Upper lobe of left lung (tissue), 4 donors: ENCODE measurements at regions not wholly inside any gene's neighbourhood (a gene's known extent, or its start where the extent isn't known, plus 50 kb on each side); places are given as distances from the start of the nearest gene placed in this dataset.

ENCODE experiments used
- CTCF ChIP-seq, 6 experiments: fragments of 450-650 bp in 4 of 6; fragments of 200-600 bp in 2 of 6; sonication (generic) in 2 of 6; IDR thresholded peaks; one replicate each; pipeline ENCODE4 v1.5.1; 2016 to 2019; ENCODE audit warnings: antibody characterized with exemption in 6 of 6
- EP300 ChIP-seq, 4 donors: sonication (generic); formaldehyde crosslinking; IDR thresholded peaks; one replicate each; pipeline ENCODE4 v1.5.1; 2017; ENCODE audit warnings: antibody characterized with exemption in 4 of 4, control low read depth in 2 of 4
- POLR2A ChIP-seq, 4 donors: fragments of 450-650 bp; IDR thresholded peaks; one replicate each; pipeline ENCODE4 v1.5.1; 2016 to 2017; ENCODE audit warnings: antibody characterized with exemption in 4 of 4, mild to moderate bottlenecking in 2 of 4
- POLR2AphosphoS5 ChIP-seq, 2 donors: sonication (generic); formaldehyde crosslinking; IDR thresholded peaks; one replicate each; pipeline ENCODE4 v1.5.1; 2017; ENCODE audit warnings: antibody characterized with exemption in 2 of 2

- TF ChIP-seq CTCF (IDR thresholded peaks at IDR 0.05) (no peak), POLR2A (IDR thresholded peaks at IDR 0.05) (no peak), EP300 (IDR thresholded peaks at IDR 0.05) (no peak), POLR2AphosphoS5 (IDR thresholded peaks at IDR 0.05) (no peak)
Observed at GRCh38 chr7:16035392-16035791, 348.9 kb upstream of the MEOX2 start.
